CD4-positive, alpha-beta T cell (primary cell): ENCODE measurements at regions not wholly inside any gene's neighbourhood (a gene's known extent, or its start where the extent isn't known, plus 50 kb on each side); places are given as distances from the start of the nearest gene placed in this dataset.

ENCODE experiments used
- ATAC-seq: fragments of 200-7000 bp; cut with Tn5 transposase; one replicate; pipeline ENCODE4 v1.10.0; 2022; ENCODE audit warnings: mild to moderate bottlenecking; ENCODE audit not compliant: poor library complexity
- CTCF ChIA-PET: fragments of 350-600 bp; sonication (Branson Sonifier 250); formaldehyde crosslinking; loops from one replicate; lab custom pipeline; 2021; ENCODE audit warnings: antibody characterized with exemption, inconsistent platforms; lab: Charles Lee
- POLR2A ChIA-PET: fragments of 350-600 bp; sonication (Branson Sonifier 250); formaldehyde crosslinking; loops from one replicate; lab custom pipeline; 2021; ENCODE audit warnings: antibody characterized with exemption, inconsistent platforms; lab: Charles Lee
- DNase-seq, 14 experiments: peaks; one replicate each; pipeline ENCODE4 v3.0.0-alpha.2; 2013 to 2020; ENCODE audit warnings: mixed read lengths in 2 of 14
- H3K27ac ChIP-seq, 2 donors: one replicate each; pipeline versions ENCODE4 v1.5.1 to v1.7.0; 2013; ENCODE audit warnings: low read length in 2 of 2, low read depth in 1 of 2, mild to moderate bottlenecking in 1 of 2
- H3K27me3 ChIP-seq, 2 experiments: 1 replicate in 1 of 2; 2 replicates in 1 of 2; pipeline versions ENCODE4 v1.6.1 to v1.7.0; 2013; ENCODE audit warnings: low read length in 2 of 2, control low read depth in 1 of 2, mild to moderate bottlenecking in 1 of 2, moderate library complexity in 1 of 2; ENCODE audit not compliant: insufficient read depth in 2 of 2, control insufficient read depth in 1 of 2
- H3K36me3 ChIP-seq: one replicate; pipeline ENCODE4 v1.6.1; 2013; ENCODE audit warnings: low read length, control low read depth; ENCODE audit not compliant: insufficient read depth
- H3K4me1 ChIP-seq: one replicate; pipeline ENCODE4 v1.6.1; 2013; ENCODE audit warnings: low read length, control low read depth; ENCODE audit not compliant: insufficient read depth
- H3K4me3 ChIP-seq: one replicate; pipeline ENCODE4 v1.5.1; 2013; ENCODE audit warnings: mild to moderate bottlenecking, low read length, moderate library complexity
- H3K9me3 ChIP-seq, 2 experiments: 1 replicate in 1 of 2; 2 replicates in 1 of 2; pipeline versions ENCODE4 v1.6.1 to v1.7.0; 2013; ENCODE audit warnings: low read length in 2 of 2, mild to moderate bottlenecking in 2 of 2, control low read depth in 1 of 2, moderate library complexity in 1 of 2; ENCODE audit not compliant: control insufficient read depth in 1 of 2, insufficient read depth in 1 of 2
- H3K27ac Mint-ChIP-seq: one replicate; pipeline ENCODE4 v1.8.0; 2020; ENCODE audit warnings: mixed read lengths
- H3K27me3 Mint-ChIP-seq: one replicate; pipeline ENCODE4 v1.8.0; 2021; ENCODE audit warnings: mixed read lengths
- H3K36me3 Mint-ChIP-seq: one replicate; pipeline ENCODE4 v1.8.0; 2021; ENCODE audit warnings: low read depth, mixed read lengths
- H3K4me1 Mint-ChIP-seq: one replicate; pipeline ENCODE4 v1.8.0; 2021; ENCODE audit warnings: low read depth, mixed read lengths
- H3K4me3 Mint-ChIP-seq: one replicate; pipeline ENCODE4 v1.8.0; 2020; ENCODE audit warnings: mild to moderate bottlenecking, mixed read lengths
- H3K9me3 Mint-ChIP-seq: one replicate; pipeline ENCODE4 v1.8.0; 2020; ENCODE audit warnings: mixed read lengths
- intact Hi-C, 2 experiments: fragments of 100-400 bp; cut with DNase I in 1 of 2; cut with micrococcal nuclease in 1 of 2; formaldehyde crosslinking; loops; one replicate each; pipeline versions ENCODE4 v1.15.1 to v1.9.0; 2023 to 2025; cut with DNase I, micrococcal nuclease
- TF ChIP-seq, protein P1 (sequence below): fragments of 200-600 bp; IDR thresholded peaks from one replicate; pipeline ENCODE4 v1.8.0; 2022; ENCODE audit warnings: antibody characterized with exemption, mild to moderate bottlenecking

- TF ChIP-seq, protein P1, sequence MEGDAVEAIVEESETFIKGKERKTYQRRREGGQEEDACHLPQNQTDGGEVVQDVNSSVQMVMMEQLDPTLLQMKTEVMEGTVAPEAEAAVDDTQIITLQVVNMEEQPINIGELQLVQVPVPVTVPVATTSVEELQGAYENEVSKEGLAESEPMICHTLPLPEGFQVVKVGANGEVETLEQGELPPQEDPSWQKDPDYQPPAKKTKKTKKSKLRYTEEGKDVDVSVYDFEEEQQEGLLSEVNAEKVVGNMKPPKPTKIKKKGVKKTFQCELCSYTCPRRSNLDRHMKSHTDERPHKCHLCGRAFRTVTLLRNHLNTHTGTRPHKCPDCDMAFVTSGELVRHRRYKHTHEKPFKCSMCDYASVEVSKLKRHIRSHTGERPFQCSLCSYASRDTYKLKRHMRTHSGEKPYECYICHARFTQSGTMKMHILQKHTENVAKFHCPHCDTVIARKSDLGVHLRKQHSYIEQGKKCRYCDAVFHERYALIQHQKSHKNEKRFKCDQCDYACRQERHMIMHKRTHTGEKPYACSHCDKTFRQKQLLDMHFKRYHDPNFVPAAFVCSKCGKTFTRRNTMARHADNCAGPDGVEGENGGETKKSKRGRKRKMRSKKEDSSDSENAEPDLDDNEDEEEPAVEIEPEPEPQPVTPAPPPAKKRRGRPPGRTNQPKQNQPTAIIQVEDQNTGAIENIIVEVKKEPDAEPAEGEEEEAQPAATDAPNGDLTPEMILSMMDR = no peak
Measured at GRCh38 chr7:28356619-28357018, 55.7 kb upstream of the CREB5 start.

DNA sequence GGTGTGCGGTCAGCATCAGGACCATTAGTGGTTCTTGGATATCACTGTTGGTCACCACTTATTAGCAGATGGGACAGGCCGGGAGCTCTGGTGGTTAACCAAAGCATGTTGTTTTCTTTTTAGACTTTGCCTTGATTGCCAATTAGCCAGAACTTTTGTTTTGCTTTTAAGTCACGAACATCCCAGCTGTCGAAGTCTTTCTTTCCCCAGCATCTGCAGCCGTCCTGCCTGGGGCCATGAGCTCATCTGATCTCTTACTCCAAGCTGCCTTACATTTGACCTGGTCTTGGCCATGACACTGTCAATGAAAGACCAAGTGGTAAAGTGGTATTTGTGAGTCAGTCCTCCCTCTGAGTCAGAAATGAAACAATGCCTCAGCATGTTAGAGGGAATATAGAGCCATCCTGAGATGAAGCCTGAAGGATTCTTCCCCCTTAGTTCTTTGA, 53.9 kb upstream of the CREB5 start:
- H3K4me3 ChIP-seq = no peak overlapping the region
- intact Hi-C loops = no loop called here
- no peaks in the 10 kb centered on the region for H3K27me3 Mint-ChIP-seq
- CTCF ChIA-PET = no interaction called here
- H3K9me3 Mint-ChIP-seq = no peaks in the 10 kb centered on the region
- H3K9me3 ChIP-seq = no peaks in the 10 kb centered on the region
- H3K4me1 Mint-ChIP-seq = no peaks in the 10 kb centered on the region
- no peaks in the 10 kb centered on the region for H3K36me3 Mint-ChIP-seq
- ATAC-seq (no peak), DNase-seq (no peak)
- no peaks in the 10 kb centered on the region for H3K36me3 ChIP-seq
- POLR2A ChIA-PET = no interaction called here
- no peaks in the 10 kb centered on the region for H3K4me1 ChIP-seq
- no peak overlapping the region for H3K27ac ChIP-seq
- H3K27me3 ChIP-seq = no peaks in the 10 kb centered on the region
- H3K27ac Mint-ChIP-seq = no peak overlapping the region
- H3K4me3 Mint-ChIP-seq = no peak overlapping the region
- TF ChIP-seq, protein P1 = no peak

More at GRCh38 chr7:28356619-28357018, 55.7 kb upstream of the CREB5 start:
- H3K9me3 Mint-ChIP-seq = no peaks in the 10 kb centered on the region
- Histone ChIP-seq H3K4me1 (no peaks in the 10 kb centered on the region), H3K27me3 (no peaks in the 10 kb centered on the region), H3K4me3 (no peak overlapping the region), H3K27ac (no peak overlapping the region), H3K36me3 (no peaks in the 10 kb centered on the region), H3K9me3 (no peaks in the 10 kb centered on the region)
- no peak overlapping the region for H3K4me3 Mint-ChIP-seq
- H3K27ac Mint-ChIP-seq = no peak overlapping the region
- ChIA-PET CTCF (no interaction called here), POLR2A (no interaction called here)
- intact Hi-C loops = no loop called here
- H3K4me1 Mint-ChIP-seq = no peaks in the 10 kb centered on the region
- no peak for DNase-seq
- ATAC-seq = no peak
- no peaks in the 10 kb centered on the region for H3K36me3 Mint-ChIP-seq
- no peaks in the 10 kb centered on the region for H3K27me3 Mint-ChIP-seq

GRCh38 chr7:28360739-28361138, 51.6 kb upstream of the CREB5 start:
- no peaks in the 10 kb centered on the region for H3K36me3 ChIP-seq
- no peak overlapping the region for H3K4me3 ChIP-seq
- Mint-ChIP-seq H3K27ac (no peak overlapping the region), H3K4me3 (no peak overlapping the region), H3K4me1 (no peaks in the 10 kb centered on the region), H3K27me3 (no peaks in the 10 kb centered on the region), H3K9me3 (peaks cover 10% of the 10 kb centered on the region), H3K36me3 (no peaks in the 10 kb centered on the region)
- ChIA-PET POLR2A (no interaction called here), CTCF (no interaction called here)
- TF ChIP-seq, protein P1 = no peak
- H3K27ac ChIP-seq = no peak overlapping the region
- DNase-seq (no peak), ATAC-seq (no peak)
- no peaks in the 10 kb centered on the region for H3K27me3 ChIP-seq
- intact Hi-C loops = no loop called here
- no peaks in the 10 kb centered on the region for H3K9me3 ChIP-seq
- H3K4me1 ChIP-seq = no peaks in the 10 kb centered on the region
